HEK293 (cell line): ENCODE measurements at regions not wholly inside any gene's neighbourhood (a gene's known extent, or its start where the extent isn't known, plus 50 kb on each side); places are given as distances from the start of the nearest gene placed in this dataset.

ENCODE experiments used
- HOXA7 ChIP-seq: sonication (generic); formaldehyde crosslinking; IDR thresholded peaks from 2 replicates; pipeline ENCODE4 v1.8.1; 2022; ENCODE audit warnings: missing genetic modification reagents, borderline replicate concordance
- SP2 ChIP-seq: fragments of 450-650 bp; formaldehyde crosslinking; IDR thresholded peaks from 2 replicates; pipeline ENCODE4 v1.5.1; 2016; ENCODE audit warnings: missing biosample characterization, missing genetic modification characterization
- TCF7L2 ChIP-seq: IDR thresholded peaks from 2 replicates; pipeline ENCODE4 v1.6.1; 2011; ENCODE audit warnings: low read depth, mild to moderate bottlenecking, inconsistent platforms, low read length, moderate library complexity, borderline replicate concordance
- ZBTB20 ChIP-seq: fragments of 450-650 bp; formaldehyde crosslinking; IDR thresholded peaks from 2 replicates; pipeline ENCODE4 v1.5.1; 2016; ENCODE audit warnings: missing biosample characterization, missing genetic modification characterization
- ZNF140 ChIP-seq: fragments of 450-650 bp; formaldehyde crosslinking; IDR thresholded peaks from 2 replicates; pipeline ENCODE4 v1.5.1; 2016; ENCODE audit warnings: missing biosample characterization, missing genetic modification characterization
- ZNF24 ChIP-seq: fragments of 450-650 bp; formaldehyde crosslinking; IDR thresholded peaks from 2 replicates; pipeline ENCODE4 v1.5.1; 2016; ENCODE audit warnings: missing biosample characterization, missing genetic modification characterization
- ZNF544 ChIP-seq: fragments of 450-650 bp; formaldehyde crosslinking; IDR thresholded peaks from 2 replicates; pipeline ENCODE4 v1.5.0; 2017; ENCODE audit warnings: missing biosample characterization, missing genetic modification characterization
- ZNF660 ChIP-seq: fragments of 450-650 bp; IDR thresholded peaks from 2 replicates; pipeline ENCODE4 v1.5.1; 2018; ENCODE audit warnings: missing biosample characterization, mild to moderate bottlenecking, missing genetic modification characterization
- ZNF707 ChIP-seq: fragments of 450-650 bp; formaldehyde crosslinking; IDR thresholded peaks from 2 replicates; pipeline ENCODE4 v1.5.1; 2016; ENCODE audit warnings: missing biosample characterization, missing genetic modification characterization
- ZNF791 ChIP-seq: fragments of 450-650 bp; formaldehyde crosslinking; IDR thresholded peaks from 2 replicates; pipeline ENCODE4 v1.5.1; 2016; ENCODE audit warnings: missing biosample characterization, missing genetic modification characterization
- TF ChIP-seq, protein P1 (sequence below): fragments of 450-650 bp; formaldehyde crosslinking; IDR thresholded peaks from 2 replicates; pipeline ENCODE4 v1.5.1; 2016; ENCODE audit warnings: missing biosample characterization, missing genetic modification characterization
- TF ChIP-seq, protein P2 (sequence below): fragments of 450-650 bp; formaldehyde crosslinking; IDR thresholded peaks from 2 replicates; pipeline ENCODE4 v1.5.1; 2017; ENCODE audit warnings: missing biosample characterization, missing genetic modification characterization
- TF ChIP-seq, protein P3 (sequence below): fragments of 450-650 bp; formaldehyde crosslinking; IDR thresholded peaks from 2 replicates; pipeline ENCODE4 v1.5.1; 2016; ENCODE audit warnings: missing biosample characterization, missing genetic modification characterization, low read depth

DNA sequence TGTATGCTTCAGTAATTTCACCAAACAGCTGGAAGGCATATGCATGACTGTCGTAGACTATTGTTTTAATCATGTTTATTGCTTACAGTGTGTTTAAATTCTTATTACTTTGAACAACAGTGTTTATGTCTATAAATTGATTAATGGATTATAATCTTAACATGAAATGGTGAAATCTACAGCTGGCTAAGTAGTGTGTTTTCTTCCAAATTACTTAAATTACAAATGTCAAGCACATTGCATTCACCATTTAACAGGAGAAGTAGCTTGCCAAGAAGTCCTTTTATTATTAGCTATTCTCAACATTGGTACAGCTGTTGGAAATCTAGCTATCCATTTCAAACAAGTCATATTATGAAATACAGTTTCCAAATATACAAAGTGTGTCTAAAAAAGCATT is 849.3 kb upstream of the PCDH10 start:
- TF ChIP-seq ZNF24 (tag by site-specific recombination) = no peak
- TF ChIP-seq SP2 (tag by site-specific recombination) = no peak
- TF ChIP-seq, protein P1, sequence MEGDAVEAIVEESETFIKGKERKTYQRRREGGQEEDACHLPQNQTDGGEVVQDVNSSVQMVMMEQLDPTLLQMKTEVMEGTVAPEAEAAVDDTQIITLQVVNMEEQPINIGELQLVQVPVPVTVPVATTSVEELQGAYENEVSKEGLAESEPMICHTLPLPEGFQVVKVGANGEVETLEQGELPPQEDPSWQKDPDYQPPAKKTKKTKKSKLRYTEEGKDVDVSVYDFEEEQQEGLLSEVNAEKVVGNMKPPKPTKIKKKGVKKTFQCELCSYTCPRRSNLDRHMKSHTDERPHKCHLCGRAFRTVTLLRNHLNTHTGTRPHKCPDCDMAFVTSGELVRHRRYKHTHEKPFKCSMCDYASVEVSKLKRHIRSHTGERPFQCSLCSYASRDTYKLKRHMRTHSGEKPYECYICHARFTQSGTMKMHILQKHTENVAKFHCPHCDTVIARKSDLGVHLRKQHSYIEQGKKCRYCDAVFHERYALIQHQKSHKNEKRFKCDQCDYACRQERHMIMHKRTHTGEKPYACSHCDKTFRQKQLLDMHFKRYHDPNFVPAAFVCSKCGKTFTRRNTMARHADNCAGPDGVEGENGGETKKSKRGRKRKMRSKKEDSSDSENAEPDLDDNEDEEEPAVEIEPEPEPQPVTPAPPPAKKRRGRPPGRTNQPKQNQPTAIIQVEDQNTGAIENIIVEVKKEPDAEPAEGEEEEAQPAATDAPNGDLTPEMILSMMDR (tag by site-specific recombination) = no peak
- no peak for TF ChIP-seq TCF7L2
- no peak for TF ChIP-seq ZNF707 (tag by site-specific recombination)
- TF ChIP-seq, protein P2, sequence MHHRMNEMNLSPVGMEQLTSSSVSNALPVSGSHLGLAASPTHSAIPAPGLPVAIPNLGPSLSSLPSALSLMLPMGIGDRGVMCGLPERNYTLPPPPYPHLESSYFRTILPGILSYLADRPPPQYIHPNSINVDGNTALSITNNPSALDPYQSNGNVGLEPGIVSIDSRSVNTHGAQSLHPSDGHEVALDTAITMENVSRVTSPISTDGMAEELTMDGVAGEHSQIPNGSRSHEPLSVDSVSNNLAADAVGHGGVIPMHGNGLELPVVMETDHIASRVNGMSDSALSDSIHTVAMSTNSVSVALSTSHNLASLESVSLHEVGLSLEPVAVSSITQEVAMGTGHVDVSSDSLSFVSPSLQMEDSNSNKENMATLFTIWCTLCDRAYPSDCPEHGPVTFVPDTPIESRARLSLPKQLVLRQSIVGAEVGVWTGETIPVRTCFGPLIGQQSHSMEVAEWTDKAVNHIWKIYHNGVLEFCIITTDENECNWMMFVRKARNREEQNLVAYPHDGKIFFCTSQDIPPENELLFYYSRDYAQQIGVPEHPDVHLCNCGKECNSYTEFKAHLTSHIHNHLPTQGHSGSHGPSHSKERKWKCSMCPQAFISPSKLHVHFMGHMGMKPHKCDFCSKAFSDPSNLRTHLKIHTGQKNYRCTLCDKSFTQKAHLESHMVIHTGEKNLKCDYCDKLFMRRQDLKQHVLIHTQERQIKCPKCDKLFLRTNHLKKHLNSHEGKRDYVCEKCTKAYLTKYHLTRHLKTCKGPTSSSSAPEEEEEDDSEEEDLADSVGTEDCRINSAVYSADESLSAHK (tag by site-specific recombination) = no peak
- TF ChIP-seq, protein P3, sequence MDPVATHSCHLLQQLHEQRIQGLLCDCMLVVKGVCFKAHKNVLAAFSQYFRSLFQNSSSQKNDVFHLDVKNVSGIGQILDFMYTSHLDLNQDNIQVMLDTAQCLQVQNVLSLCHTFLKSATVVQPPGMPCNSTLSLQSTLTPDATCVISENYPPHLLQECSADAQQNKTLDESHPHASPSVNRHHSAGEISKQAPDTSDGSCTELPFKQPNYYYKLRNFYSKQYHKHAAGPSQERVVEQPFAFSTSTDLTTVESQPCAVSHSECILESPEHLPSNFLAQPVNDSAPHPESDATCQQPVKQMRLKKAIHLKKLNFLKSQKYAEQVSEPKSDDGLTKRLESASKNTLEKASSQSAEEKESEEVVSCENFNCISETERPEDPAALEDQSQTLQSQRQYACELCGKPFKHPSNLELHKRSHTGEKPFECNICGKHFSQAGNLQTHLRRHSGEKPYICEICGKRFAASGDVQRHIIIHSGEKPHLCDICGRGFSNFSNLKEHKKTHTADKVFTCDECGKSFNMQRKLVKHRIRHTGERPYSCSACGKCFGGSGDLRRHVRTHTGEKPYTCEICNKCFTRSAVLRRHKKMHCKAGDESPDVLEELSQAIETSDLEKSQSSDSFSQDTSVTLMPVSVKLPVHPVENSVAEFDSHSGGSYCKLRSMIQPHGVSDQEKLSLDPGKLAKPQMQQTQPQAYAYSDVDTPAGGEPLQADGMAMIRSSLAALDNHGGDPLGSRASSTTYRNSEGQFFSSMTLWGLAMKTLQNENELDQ (tag by site-specific recombination) = no peak
- TF ChIP-seq ZNF140 (tag by site-specific recombination) = no peak
- TF ChIP-seq ZNF791 = no peak
- no peak for TF ChIP-seq HOXA7
- no peak for TF ChIP-seq ZNF660 (tag by site-specific recombination)
- no peak for TF ChIP-seq ZBTB20
- TF ChIP-seq ZNF544 = no peak
